ENCODE measurements at regions not wholly inside any gene's neighbourhood (a gene's known extent, or its start where the extent isn't known, plus 50 kb on each side); places are given as distances from the start of the nearest gene placed in this dataset.

- Mint-ChIP-seq H3K27me3 (ENCODE audit: low read depth, poor library complexity) (peaks cover 17% of the 10 kb centered on the region), H3K36me3 (ENCODE audit: low read depth) (no peaks in the 10 kb centered on the region), H3K27ac (no peak overlapping the region), H3K9me3 (no peaks in the 10 kb centered on the region), H3K4me1 (no peaks in the 10 kb centered on the region), H3K4me3 (no peak overlapping the region)
- TF ChIP-seq CTCF (IDR thresholded peaks at IDR 0.05): no peak
- DNase-seq: no peak
These were observed 82.6 kb upstream of the ST8SIA3 start for GRCh38 chr18:57269756-57270155.

- H3K9me3 Mint-ChIP-seq: no peaks in the 10 kb centered on the region
These were observed 82.2 kb upstream of the ST8SIA3 start for GRCh38 chr18:57270156-57270555.

GRCh38 chr18:57273194-57273593 lies 79.2 kb upstream of the ST8SIA3 start:
- no peak for TF ChIP-seq CTCF (IDR thresholded peaks at IDR 0.05)
- DNase-seq: no peak
- H3K4me1 Mint-ChIP-seq: peaks cover 13% of the 10 kb centered on the region
- H3K27me3 Mint-ChIP-seq (ENCODE audit: low read depth, poor library complexity): peaks cover 19% of the 10 kb centered on the region
- H3K27ac Mint-ChIP-seq: no peak overlapping the region
- H3K9me3 Mint-ChIP-seq: no peaks in the 10 kb centered on the region
- H3K36me3 Mint-ChIP-seq (ENCODE audit: low read depth): no peaks in the 10 kb centered on the region
- no peak overlapping the region for H3K4me3 Mint-ChIP-seq

More at GRCh38 chr18:57270156-57270555, 82.2 kb upstream of the ST8SIA3 start:
- Mint-ChIP-seq H3K36me3 (ENCODE audit: low read depth) (no peaks in the 10 kb centered on the region), H3K27me3 (ENCODE audit: low read depth, poor library complexity) (peaks cover 17% of the 10 kb centered on the region), H3K4me1 (no peaks in the 10 kb centered on the region), H3K4me3 (no peak overlapping the region), H3K27ac (no peak overlapping the region)
- no peak for DNase-seq
- TF ChIP-seq CTCF (IDR thresholded peaks at IDR 0.05): no peak

GRCh38 chr18:57275111-57275510 lies 77.2 kb upstream of the ST8SIA3 start:
- Mint-ChIP-seq H3K36me3 (ENCODE audit: low read depth) (no peaks in the 10 kb centered on the region), H3K27ac (no peak overlapping the region), H3K4me1 (peaks cover 13% of the 10 kb centered on the region), H3K9me3 (no peaks in the 10 kb centered on the region), H3K27me3 (ENCODE audit: low read depth, poor library complexity) (peaks cover 20% of the 10 kb centered on the region), H3K4me3 (no peak overlapping the region)
- TF ChIP-seq CTCF (IDR thresholded peaks at IDR 0.05): no peak
- DNase-seq: no peak

- Mint-ChIP-seq H3K27me3 (ENCODE audit: low read depth, poor library complexity) (peaks cover 23% of the 10 kb centered on the region), H3K4me1 (peaks cover 13% of the 10 kb centered on the region)
These were observed 75.5 kb upstream of the ST8SIA3 start for GRCh38 chr18:57276829-57277228.

More at GRCh38 chr18:57276829-57277228, 75.5 kb upstream of the ST8SIA3 start:
- no peak for DNase-seq
- Mint-ChIP-seq H3K27ac (no peak overlapping the region), H3K4me3 (no peak overlapping the region), H3K36me3 (ENCODE audit: low read depth) (no peaks in the 10 kb centered on the region), H3K9me3 (no peaks in the 10 kb centered on the region)
- no peak for TF ChIP-seq CTCF (IDR thresholded peaks at IDR 0.05)
